GM21529 (cell line): ENCODE measurements at regions not wholly inside any gene's neighbourhood (a gene's known extent, or its start where the extent isn't known, plus 50 kb on each side); places are given as distances from the start of the nearest gene placed in this dataset.
A peak's percentile ranks its signal among the peaks of the same experiment; 100 is the strongest.

Experiments used
- ATAC-seq: cut with Tn5 transposase; IDR thresholded peaks from one replicate; pipeline ENCODE4 v1.9.1; 2021; ENCODE audit not compliant: unreplicated experiment

GRCh38 chr18:60146220-60146960, 226.2 kb downstream of the MC4R start:
- peak; percentile 72 for ATAC-seq

- peak; percentile 25 for ATAC-seq
Observed at GRCh38 chr18:60145776-60146175, 226.8 kb downstream of the MC4R start.

DNA sequence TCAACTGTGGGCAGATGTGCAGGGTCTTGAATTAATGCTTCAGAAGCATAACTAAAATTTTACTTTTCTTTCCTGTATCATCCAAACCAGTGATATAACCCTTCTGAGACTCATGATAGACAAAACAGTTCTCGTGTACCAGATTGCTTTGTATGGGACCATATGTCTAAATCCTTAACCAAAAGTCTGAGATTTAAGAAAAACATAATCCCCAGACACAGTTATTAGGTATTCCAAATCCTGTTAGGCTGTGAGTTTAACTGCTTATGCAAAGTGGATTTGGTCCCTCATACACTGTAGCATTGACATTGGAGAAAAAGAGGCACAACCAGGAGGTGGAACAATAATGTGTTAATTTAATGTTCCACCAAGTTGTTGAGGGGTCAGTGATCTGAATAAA, 235.0 kb downstream of the PMAIP1 start:
- ATAC-seq, result no peak

- no peak for ATAC-seq
Observed at GRCh38 chr18:60130284-60130683, 230.5 kb downstream of the PMAIP1 start.

- ATAC-seq, result no peak
Observed at GRCh38 chr18:60123031-60123430, 223.2 kb downstream of the PMAIP1 start.

DNA sequence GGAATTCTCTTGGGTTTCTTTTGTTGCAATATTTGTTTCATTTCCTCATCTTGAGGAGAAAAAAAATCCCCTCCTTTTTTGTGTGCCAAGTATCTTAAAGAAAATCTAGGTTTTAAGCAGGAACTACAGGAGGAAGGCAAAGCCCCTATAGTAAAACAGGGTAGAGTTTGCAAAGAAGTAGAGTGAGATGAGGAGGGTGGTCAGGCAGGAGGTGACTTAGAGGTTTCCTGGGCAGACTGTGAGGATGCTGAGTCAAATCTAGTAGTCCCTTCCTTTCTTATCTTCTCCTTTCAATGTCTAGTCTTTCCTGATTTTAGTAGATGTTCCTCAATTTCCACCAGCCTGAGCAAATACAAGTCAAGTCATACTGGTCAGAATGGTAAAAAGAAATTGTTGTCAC, 222.5 kb downstream of the PMAIP1 start:
- ATAC-seq, result no peak

DNA sequence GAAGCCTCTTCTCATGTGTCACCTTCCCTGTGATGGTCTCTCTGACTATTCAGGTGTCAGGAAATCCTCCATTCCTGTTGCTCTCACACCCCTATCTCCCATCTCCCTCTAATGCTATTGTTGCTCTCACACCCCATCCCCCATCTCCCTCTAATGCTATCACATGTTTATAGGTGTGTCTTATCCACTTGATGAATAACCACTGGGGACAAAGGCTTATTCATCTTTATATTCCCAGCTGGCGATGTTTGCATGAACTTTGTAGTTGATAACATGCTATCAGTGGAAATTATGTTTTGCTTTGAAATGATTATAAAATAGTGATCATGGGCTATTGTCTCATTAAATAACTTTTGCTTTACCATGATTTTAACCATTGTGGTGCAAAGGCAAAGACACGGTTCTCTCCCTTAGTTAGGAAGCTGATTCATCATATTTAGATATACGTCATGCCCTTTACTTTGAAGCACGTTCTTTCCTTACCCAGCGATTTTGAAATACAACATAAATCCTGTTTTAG, 220.5 kb downstream of the PMAIP1 start:
- ATAC-seq, result no peak

DNA sequence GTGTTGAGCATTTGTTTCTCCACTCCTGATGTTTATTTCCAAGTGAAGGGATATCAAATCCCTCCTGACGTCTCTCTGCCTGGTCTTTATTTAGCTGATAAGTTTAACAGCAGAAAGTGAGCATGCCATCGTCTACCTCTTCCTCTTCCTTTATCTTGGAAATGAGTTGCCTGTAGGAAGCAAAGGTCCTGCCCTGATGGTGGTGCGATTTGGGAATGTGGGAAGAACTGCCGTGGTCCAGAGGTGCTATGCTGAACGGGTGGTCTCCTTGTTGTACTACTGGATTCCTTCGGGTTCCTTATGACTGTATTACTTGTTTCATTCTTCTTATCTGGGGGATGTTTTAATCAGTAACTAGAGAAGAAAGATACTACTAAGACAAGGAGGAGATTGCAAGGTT, 217.5 kb downstream of the PMAIP1 start:
- ATAC-seq, result no peak

DNA sequence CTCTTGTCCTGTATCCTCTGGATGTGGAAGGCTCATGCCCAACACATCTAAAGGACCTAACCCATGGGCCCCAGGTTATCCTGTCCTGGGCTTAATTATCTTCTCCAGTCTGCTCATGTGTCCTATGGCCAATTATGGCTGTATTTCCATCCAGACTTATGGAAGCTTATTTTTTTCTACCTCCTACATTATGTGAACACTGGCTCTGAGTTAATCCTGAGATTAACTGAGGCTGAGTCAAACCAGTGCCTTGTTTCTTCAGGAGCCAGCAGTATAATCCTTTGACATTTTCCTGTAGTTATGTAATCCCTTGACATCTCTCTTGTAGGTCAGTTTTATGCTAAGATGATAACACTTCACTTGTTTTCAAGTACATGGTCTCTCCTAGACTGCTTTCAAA, 213.6 kb downstream of the PMAIP1 start:
- no peak for ATAC-seq

- ATAC-seq, result no peak
Observed at GRCh38 chr18:60112369-60112768, 212.6 kb downstream of the PMAIP1 start.

DNA sequence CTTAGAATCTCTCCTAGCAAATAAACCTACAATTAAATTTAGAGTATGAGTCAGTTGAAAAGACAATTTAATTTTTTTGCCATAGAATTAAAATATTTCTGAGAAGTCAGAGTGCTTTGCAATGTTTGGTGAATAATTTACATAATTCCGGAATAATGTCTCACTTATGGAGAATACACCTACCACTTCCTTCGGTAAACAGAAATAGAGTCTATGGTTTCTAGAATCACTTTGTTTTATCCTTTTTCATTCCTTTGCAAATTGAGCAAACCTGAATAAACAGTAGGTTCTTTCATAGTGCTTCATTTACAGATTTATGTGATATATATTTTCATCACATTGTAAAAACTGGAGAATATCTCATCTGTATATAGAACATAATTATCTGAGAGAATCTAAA, 211.7 kb downstream of the PMAIP1 start:
- ATAC-seq, result no peak

DNA sequence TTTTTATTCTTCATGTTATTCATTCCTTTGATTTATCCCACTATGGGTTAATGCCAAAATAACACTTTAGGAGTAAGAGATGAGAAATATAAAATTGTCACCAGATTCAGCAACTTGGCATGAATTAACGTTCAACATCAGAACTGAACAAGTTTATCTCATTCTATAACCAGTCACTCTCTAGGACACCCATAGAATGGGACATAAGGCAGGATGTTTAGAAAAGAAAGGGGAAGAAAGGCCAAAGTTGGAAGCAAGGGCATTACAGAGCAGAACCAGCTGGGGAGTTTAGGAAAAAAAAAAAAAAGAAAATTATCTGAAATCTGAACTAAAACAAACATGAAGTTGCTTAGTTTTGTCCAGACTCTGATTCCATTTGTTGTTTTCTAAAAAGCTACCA, 211.0 kb downstream of the PMAIP1 start:
- no peak for ATAC-seq

- no peak for ATAC-seq
Observed at GRCh38 chr18:60100778-60101177, 201.0 kb downstream of the PMAIP1 start.

- ATAC-seq, result no peak
Observed at GRCh38 chr18:60099709-60100108, 199.9 kb downstream of the PMAIP1 start.

GRCh38 chr18:60096428-60096827, 196.6 kb downstream of the PMAIP1 start:
- no peak for ATAC-seq

DNA sequence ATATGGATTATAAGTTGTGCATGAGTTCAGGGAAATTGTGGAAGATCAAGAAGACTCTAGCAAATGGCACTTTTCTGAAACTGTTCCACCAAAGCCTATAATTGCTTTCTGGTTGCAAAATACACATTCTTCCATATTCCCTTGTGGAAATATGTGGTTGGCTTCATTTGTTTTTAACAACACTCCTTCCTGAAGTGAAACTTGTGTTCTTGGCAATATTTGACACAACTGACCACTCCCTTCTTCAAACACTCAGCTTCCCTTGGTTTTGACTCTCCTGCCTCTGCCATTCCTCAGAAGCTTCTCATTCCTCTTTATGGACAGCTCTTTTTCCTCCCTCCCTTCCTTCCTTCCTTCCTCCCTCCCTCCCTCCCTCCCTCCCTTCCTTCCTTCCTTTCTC, 192.3 kb downstream of the PMAIP1 start:
- ATAC-seq, result no peak

DNA sequence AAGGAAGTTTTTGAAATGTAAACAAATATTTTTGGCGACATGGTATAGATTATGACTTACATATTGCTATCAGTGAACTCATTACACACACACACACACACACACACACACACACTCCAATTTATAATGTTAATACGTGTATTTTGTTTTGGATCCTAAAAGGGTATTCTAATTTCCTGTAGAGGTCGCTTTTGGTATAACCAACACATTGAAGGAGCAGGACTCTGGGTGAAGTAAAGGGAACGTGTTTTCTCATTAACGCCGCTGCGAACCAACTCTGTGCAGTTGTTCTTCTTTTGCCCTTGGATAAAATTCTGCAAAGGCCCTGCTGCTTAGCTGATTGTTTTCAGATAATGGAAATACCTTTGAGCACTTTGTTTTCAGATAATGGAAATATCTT, 190.4 kb downstream of the PMAIP1 start:
- no peak for ATAC-seq

DNA sequence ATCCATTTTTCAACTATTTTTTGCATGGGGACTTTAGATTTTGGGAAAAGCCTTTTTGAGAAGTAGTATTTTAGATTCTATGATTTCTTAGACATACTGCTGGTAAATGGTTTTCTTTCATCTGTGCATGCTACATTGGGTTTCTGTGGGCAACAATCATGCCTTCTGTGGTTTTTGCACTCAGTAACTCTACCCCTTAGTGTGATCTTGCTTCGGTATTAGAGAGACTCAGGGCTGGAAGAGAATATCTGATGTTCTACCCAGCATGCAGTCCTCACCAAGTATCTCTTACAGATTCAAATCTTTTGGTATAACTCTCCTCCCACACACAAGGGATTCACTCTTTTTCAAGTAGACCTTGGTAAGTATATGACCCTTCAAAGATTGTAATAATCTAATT, 183.0 kb downstream of the PMAIP1 start:
- ATAC-seq, result no peak

DNA sequence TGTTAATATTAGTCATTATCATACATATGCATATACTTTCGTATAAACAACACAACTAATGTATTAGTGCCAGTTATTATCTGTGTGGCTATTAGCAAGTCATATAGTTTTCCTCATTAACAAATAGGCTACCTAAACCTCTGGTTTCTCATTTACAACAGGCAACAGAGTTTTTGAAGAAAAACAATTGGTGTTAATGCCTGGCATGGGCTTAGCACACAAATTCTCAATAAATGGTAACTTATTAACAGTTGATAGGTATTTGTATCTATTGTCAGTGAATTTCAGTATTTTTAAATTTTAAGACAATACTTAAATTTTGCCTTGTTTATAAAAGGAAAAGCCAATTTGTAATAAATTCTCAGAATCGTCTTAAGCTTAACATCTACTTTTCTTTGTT, 182.5 kb downstream of the PMAIP1 start:
- ATAC-seq, result no peak

- no peak for ATAC-seq
Observed at GRCh38 chr18:60075477-60075876, 175.7 kb downstream of the PMAIP1 start.

- ATAC-seq, result no peak
Observed at GRCh38 chr18:60070631-60071030, 170.8 kb downstream of the PMAIP1 start.

DNA sequence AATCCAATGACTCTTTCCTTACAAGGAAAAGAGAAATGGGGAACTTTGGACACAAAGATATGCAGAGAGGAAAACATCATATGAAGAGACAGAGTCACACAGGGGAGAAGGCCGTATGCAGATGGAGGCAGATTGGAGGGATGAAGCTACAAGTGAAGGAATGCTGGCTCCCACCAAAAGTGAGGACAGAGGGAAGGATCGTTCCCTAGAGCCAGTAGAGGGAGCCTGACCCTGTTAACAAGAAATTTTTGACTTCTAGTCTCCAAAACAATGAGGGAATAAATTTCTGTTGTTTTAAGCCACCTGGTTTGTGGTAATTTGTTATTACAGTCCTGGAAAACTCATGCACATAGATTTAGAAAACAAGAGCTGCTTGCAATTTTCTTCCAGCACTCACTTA, 169.3 kb downstream of the PMAIP1 start:
- ATAC-seq, result no peak
